ENCODE measurements at regions not wholly inside any gene's neighbourhood (a gene's known extent, or its start where the extent isn't known, plus 50 kb on each side); places are given as distances from the start of the nearest gene placed in this dataset.

DNA sequence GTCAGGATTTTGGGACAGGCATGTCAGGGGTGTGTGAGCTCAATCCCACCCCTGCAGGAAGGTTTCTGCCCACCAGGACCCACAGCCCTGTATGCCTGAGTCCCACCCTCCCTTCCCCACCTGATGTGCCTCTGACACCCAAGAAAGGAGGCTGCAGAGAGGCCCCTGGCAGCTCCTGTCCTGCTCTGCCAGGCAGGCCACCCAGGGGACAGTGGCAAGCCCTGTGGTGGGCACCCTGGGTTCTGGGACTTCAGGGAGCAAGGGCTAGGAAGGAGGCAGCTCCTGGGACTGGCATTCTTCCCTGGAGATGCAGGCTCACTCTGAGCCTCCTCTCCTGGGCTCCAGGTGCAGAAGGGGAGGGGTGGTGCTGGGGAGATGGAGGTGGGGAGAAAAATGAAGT is 234.5 kb upstream of the B3GAT1 start:
- Mint-ChIP-seq H3K27me3 (peaks cover 2% of the 10 kb centered on the region), H3K4me3 (no peak overlapping the region), H3K9me3 (ENCODE audit: insufficient read depth) (no peaks in the 10 kb centered on the region), H3K4me1 (no peaks in the 10 kb centered on the region), H3K27ac (no peak overlapping the region)
- Histone ChIP-seq H2AFZ (ENCODE audit: insufficient read depth, low read depth, low read length, poor library complexity, severe bottlenecking) (no peak overlapping the region), H3K79me2 (ENCODE audit: control insufficient read depth, insufficient read depth, low read length) (no peaks in the 10 kb centered on the region), H3K27me3 (replicated peaks in 1 of 4; ENCODE audit: control extremely low read depth in 1 of 4, control insufficient read depth in 3 of 4, insufficient read depth in 4 of 4, low read length in 3 of 4) (no peaks in the 10 kb centered on the region), H4K20me1 (ENCODE audit: control insufficient read depth, insufficient read depth, low read length, poor library complexity, severe bottlenecking) (no peaks in the 10 kb centered on the region), H3K9ac (ENCODE audit: low read length) (no peak overlapping the region), H3K4me2 (replicated peaks; ENCODE audit: low read depth, low read length, poor library complexity, severe bottlenecking) (no peak overlapping the region), H3K4me1 (ENCODE audit: control insufficient read depth in 2 of 2, insufficient read depth in 2 of 2, low read length in 2 of 2) (no peaks in the 10 kb centered on the region), H3K9me3 (ENCODE audit: control extremely low read depth in 1 of 3, control insufficient read depth in 2 of 3, insufficient read depth in 1 of 3, low read length in 2 of 3) (no peaks in the 10 kb centered on the region), H3K27ac (ENCODE audit: low read length in 2 of 2) (no peak overlapping the region), H3K4me3 (ENCODE audit: control extremely low read depth in 1 of 5, extremely low read depth in 1 of 5, insufficient read depth in 1 of 5, low read depth in 2 of 5, low read length in 4 of 5) (no peak overlapping the region), H3K36me3 (replicated peaks in 1 of 2; ENCODE audit: control extremely low read depth in 1 of 2, control insufficient read depth in 1 of 2, extremely low read depth in 1 of 2, insufficient read depth in 2 of 2, low read length in 1 of 2) (no peaks in the 10 kb centered on the region)
- intact Hi-C loops (cut with micrococcal nuclease) = no loop called here
- DNase-seq (no peak), ATAC-seq (ENCODE audit: low read depth) (no peak)
- CTCF ChIA-PET = no interaction called here
- TF ChIP-seq, protein P1, sequence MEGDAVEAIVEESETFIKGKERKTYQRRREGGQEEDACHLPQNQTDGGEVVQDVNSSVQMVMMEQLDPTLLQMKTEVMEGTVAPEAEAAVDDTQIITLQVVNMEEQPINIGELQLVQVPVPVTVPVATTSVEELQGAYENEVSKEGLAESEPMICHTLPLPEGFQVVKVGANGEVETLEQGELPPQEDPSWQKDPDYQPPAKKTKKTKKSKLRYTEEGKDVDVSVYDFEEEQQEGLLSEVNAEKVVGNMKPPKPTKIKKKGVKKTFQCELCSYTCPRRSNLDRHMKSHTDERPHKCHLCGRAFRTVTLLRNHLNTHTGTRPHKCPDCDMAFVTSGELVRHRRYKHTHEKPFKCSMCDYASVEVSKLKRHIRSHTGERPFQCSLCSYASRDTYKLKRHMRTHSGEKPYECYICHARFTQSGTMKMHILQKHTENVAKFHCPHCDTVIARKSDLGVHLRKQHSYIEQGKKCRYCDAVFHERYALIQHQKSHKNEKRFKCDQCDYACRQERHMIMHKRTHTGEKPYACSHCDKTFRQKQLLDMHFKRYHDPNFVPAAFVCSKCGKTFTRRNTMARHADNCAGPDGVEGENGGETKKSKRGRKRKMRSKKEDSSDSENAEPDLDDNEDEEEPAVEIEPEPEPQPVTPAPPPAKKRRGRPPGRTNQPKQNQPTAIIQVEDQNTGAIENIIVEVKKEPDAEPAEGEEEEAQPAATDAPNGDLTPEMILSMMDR (IDR thresholded peaks at IDR 0.05) = no peak
- no peak for TF ChIP-seq EZH2 (IDR thresholded peaks at IDR 0.05; ENCODE audit: borderline replicate concordance, insufficient read depth, low read depth, low read length, poor library complexity, severe bottlenecking)
- POLR2A ChIA-PET = no interaction called here

DNA sequence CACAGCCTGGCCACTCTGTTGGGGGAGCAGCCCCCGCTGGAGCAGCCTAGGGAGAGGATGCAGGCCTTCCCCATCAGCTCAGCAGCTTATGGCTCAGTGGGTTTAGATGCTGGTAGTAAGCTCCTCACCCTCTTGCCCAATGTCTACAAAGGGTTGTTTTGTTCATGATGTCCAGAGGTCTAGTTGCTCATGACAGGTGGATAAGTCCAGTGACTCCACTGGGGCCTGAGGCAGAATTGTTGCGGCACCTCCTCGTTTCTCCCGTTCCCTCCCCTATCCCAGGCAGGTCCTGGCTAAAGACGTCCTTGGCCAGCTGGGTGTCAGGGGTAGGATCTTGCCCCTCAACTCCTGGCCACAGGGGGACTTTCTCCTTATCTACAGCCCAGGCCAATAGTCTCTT is 233.5 kb upstream of the B3GAT1 start:
- intact Hi-C loops (cut with micrococcal nuclease) = no loop called here
- TF ChIP-seq, protein P1 (IDR thresholded peaks at IDR 0.05) = no peak
- no peak for TF ChIP-seq EZH2 (IDR thresholded peaks at IDR 0.05; ENCODE audit: borderline replicate concordance, insufficient read depth, low read depth, low read length, poor library complexity, severe bottlenecking)
- POLR2A ChIA-PET = no interaction called here
- H3K4me1 Mint-ChIP-seq = no peaks in the 10 kb centered on the region
- Histone ChIP-seq H3K27ac (ENCODE audit: low read length in 2 of 2) (no peak overlapping the region), H3K79me2 (ENCODE audit: control insufficient read depth, insufficient read depth, low read length) (no peaks in the 10 kb centered on the region), H3K36me3 (replicated peaks in 1 of 2; ENCODE audit: control extremely low read depth in 1 of 2, control insufficient read depth in 1 of 2, extremely low read depth in 1 of 2, insufficient read depth in 2 of 2, low read length in 1 of 2) (no peaks in the 10 kb centered on the region), H3K9me3 (ENCODE audit: control extremely low read depth in 1 of 3, control insufficient read depth in 2 of 3, insufficient read depth in 1 of 3, low read length in 2 of 3) (no peaks in the 10 kb centered on the region), H3K27me3 (replicated peaks in 1 of 4; ENCODE audit: control extremely low read depth in 1 of 4, control insufficient read depth in 3 of 4, insufficient read depth in 4 of 4, low read length in 3 of 4) (no peaks in the 10 kb centered on the region), H2AFZ (ENCODE audit: insufficient read depth, low read depth, low read length, poor library complexity, severe bottlenecking) (no peak overlapping the region), H3K4me2 (replicated peaks; ENCODE audit: low read depth, low read length, poor library complexity, severe bottlenecking) (no peak overlapping the region), H4K20me1 (ENCODE audit: control insufficient read depth, insufficient read depth, low read length, poor library complexity, severe bottlenecking) (no peaks in the 10 kb centered on the region), H3K4me3 (ENCODE audit: control extremely low read depth in 1 of 5, extremely low read depth in 1 of 5, insufficient read depth in 1 of 5, low read depth in 2 of 5, low read length in 4 of 5) (no peak overlapping the region), H3K9ac (ENCODE audit: low read length) (no peak overlapping the region), H3K4me1 (ENCODE audit: control insufficient read depth in 2 of 2, insufficient read depth in 2 of 2, low read length in 2 of 2) (no peaks in the 10 kb centered on the region)
- H3K27ac Mint-ChIP-seq = no peak overlapping the region
- DNase-seq (no peak), ATAC-seq (ENCODE audit: low read depth) (no peak)
- H3K9me3 Mint-ChIP-seq (ENCODE audit: insufficient read depth) = no peaks in the 10 kb centered on the region
- 65% methylated on average over 4 of the region's 5 CpGs for WGBS (ENCODE audit: insufficient coverage)
- no peak overlapping the region for H3K4me3 Mint-ChIP-seq
- CTCF ChIA-PET = no interaction called here
- H3K27me3 Mint-ChIP-seq = peaks cover 2% of the 10 kb centered on the region
